ENCODE measurements at regions not wholly inside any gene's neighbourhood (a gene's known extent, or its start where the extent isn't known, plus 50 kb on each side); places are given as distances from the start of the nearest gene placed in this dataset.

- no peaks in the 10 kb centered on the region for H3K4me1 ChIP-seq (ENCODE audit: insufficient read depth, low read length)
- H3K27ac ChIP-seq (ENCODE audit: low read depth, low read length) = no peak overlapping the region
- Mint-ChIP-seq H3K4me1 (ENCODE audit: low read depth, unreplicated experiment) (peaks cover 4% of the 10 kb centered on the region), H3K36me3 (ENCODE audit: low read depth, unreplicated experiment) (no peaks in the 10 kb centered on the region), H3K27me3 (ENCODE audit: low read depth, unreplicated experiment) (no peaks in the 10 kb centered on the region), H3K27ac (ENCODE audit: unreplicated experiment) (no peak overlapping the region), H3K9me3 (ENCODE audit: unreplicated experiment) (no peaks in the 10 kb centered on the region), H3K4me3 (ENCODE audit: unreplicated experiment) (no peak overlapping the region)
- no peak overlapping the region for H3K4me3 ChIP-seq (ENCODE audit: insufficient read depth, low read depth, low read length)
- H3K27me3 ChIP-seq (ENCODE audit: insufficient read depth, low read length) = no peaks in the 10 kb centered on the region
- H3K9ac ChIP-seq (ENCODE audit: low read length) = no peak overlapping the region
- FAIRE-seq = no peak
- no peaks in the 10 kb centered on the region for H4K20me1 ChIP-seq (ENCODE audit: insufficient read depth, low read length)
- DNase-seq (ENCODE audit: low read depth) = no peak
- H3K79me2 ChIP-seq (ENCODE audit: insufficient read depth, low read length) = no peaks in the 10 kb centered on the region
- TF ChIP-seq EZH2 (IDR thresholded peaks at IDR 0.05; ENCODE audit: insufficient read depth, low read length) = no peak
- no peak for TF ChIP-seq CTCF (IDR thresholded peaks at IDR 0.05; ENCODE audit: insufficient read depth, low read depth, low read length)
- H3K9me3 ChIP-seq (ENCODE audit: insufficient read depth, low read depth, low read length) = no peaks in the 10 kb centered on the region
- no peaks in the 10 kb centered on the region for H3K36me3 ChIP-seq (ENCODE audit: insufficient read depth, low read length)
- no peak overlapping the region for H2AFZ ChIP-seq (ENCODE audit: low read depth, low read length)
- H3K4me2 ChIP-seq (ENCODE audit: low read length) = no peak overlapping the region
Observed at GRCh38 chr2:180690611-180691010, 289.8 kb upstream of the UBE2E3 start.

GRCh38 chr2:180682871-180683270 lies 297.5 kb upstream of the UBE2E3 start:
- H3K9ac ChIP-seq (ENCODE audit: low read length) = no peak overlapping the region
- no peaks in the 10 kb centered on the region for H4K20me1 ChIP-seq (ENCODE audit: insufficient read depth, low read length)
- H3K36me3 ChIP-seq (ENCODE audit: insufficient read depth, low read length) = no peaks in the 10 kb centered on the region
- Mint-ChIP-seq H3K36me3 (ENCODE audit: low read depth, unreplicated experiment) (no peaks in the 10 kb centered on the region), H3K4me3 (ENCODE audit: unreplicated experiment) (no peak overlapping the region), H3K9me3 (ENCODE audit: unreplicated experiment) (no peaks in the 10 kb centered on the region), H3K27ac (ENCODE audit: unreplicated experiment) (no peak overlapping the region), H3K4me1 (ENCODE audit: low read depth, unreplicated experiment) (no peaks in the 10 kb centered on the region), H3K27me3 (ENCODE audit: low read depth, unreplicated experiment) (no peaks in the 10 kb centered on the region)
- H3K4me1 ChIP-seq (ENCODE audit: insufficient read depth, low read length) = no peaks in the 10 kb centered on the region
- FAIRE-seq (no peak), DNase-seq (ENCODE audit: low read depth) (no peak)
- no peak overlapping the region for H3K4me2 ChIP-seq (ENCODE audit: low read length)
- no peak overlapping the region for H2AFZ ChIP-seq (ENCODE audit: low read depth, low read length)
- no peak for TF ChIP-seq CTCF (IDR thresholded peaks at IDR 0.05; ENCODE audit: insufficient read depth, low read depth, low read length)
- no peak for TF ChIP-seq EZH2 (IDR thresholded peaks at IDR 0.05; ENCODE audit: insufficient read depth, low read length)
- no peaks in the 10 kb centered on the region for H3K79me2 ChIP-seq (ENCODE audit: insufficient read depth, low read length)
- no peaks in the 10 kb centered on the region for H3K9me3 ChIP-seq (ENCODE audit: insufficient read depth, low read depth, low read length)
- H3K27me3 ChIP-seq (ENCODE audit: insufficient read depth, low read length) = no peaks in the 10 kb centered on the region
- no peak overlapping the region for H3K27ac ChIP-seq (ENCODE audit: low read depth, low read length)
- H3K4me3 ChIP-seq (ENCODE audit: insufficient read depth, low read depth, low read length) = no peak overlapping the region

GRCh38 chr2:180679693-180680092 lies 300.7 kb upstream of the UBE2E3 start:
- no peak overlapping the region for H3K27ac ChIP-seq (ENCODE audit: low read depth, low read length)
- Mint-ChIP-seq H3K27me3 (ENCODE audit: low read depth, unreplicated experiment) (no peaks in the 10 kb centered on the region), H3K4me1 (ENCODE audit: low read depth, unreplicated experiment) (peaks cover 6% of the 10 kb centered on the region), H3K27ac (ENCODE audit: unreplicated experiment) (no peak overlapping the region), H3K9me3 (ENCODE audit: unreplicated experiment) (no peaks in the 10 kb centered on the region), H3K4me3 (ENCODE audit: unreplicated experiment) (no peak overlapping the region), H3K36me3 (ENCODE audit: low read depth, unreplicated experiment) (no peaks in the 10 kb centered on the region)
- no peaks in the 10 kb centered on the region for H3K27me3 ChIP-seq (ENCODE audit: insufficient read depth, low read length)
- FAIRE-seq (no peak), DNase-seq (ENCODE audit: low read depth) (no peak)
- no peaks in the 10 kb centered on the region for H3K9me3 ChIP-seq (ENCODE audit: insufficient read depth, low read depth, low read length)
- no peaks in the 10 kb centered on the region for H3K4me1 ChIP-seq (ENCODE audit: insufficient read depth, low read length)
- no peak overlapping the region for H3K9ac ChIP-seq (ENCODE audit: low read length)
- H4K20me1 ChIP-seq (ENCODE audit: insufficient read depth, low read length) = no peaks in the 10 kb centered on the region
- no peaks in the 10 kb centered on the region for H3K79me2 ChIP-seq (ENCODE audit: insufficient read depth, low read length)
- no peak overlapping the region for H2AFZ ChIP-seq (ENCODE audit: low read depth, low read length)
- H3K36me3 ChIP-seq (ENCODE audit: insufficient read depth, low read length) = no peaks in the 10 kb centered on the region
- no peak overlapping the region for H3K4me3 ChIP-seq (ENCODE audit: insufficient read depth, low read depth, low read length)
- no peak overlapping the region for H3K4me2 ChIP-seq (ENCODE audit: low read length)
- TF ChIP-seq CTCF (IDR thresholded peaks at IDR 0.05; ENCODE audit: insufficient read depth, low read depth, low read length) = no peak
- no peak for TF ChIP-seq EZH2 (IDR thresholded peaks at IDR 0.05; ENCODE audit: insufficient read depth, low read length)

All from astrocyte (in vitro differentiated cells and primary cell).